Type B pancreatic cell (in vitro differentiated cells): ENCODE measurements at regions not wholly inside any gene's neighbourhood (a gene's known extent, or its start where the extent isn't known, plus 50 kb on each side); places are given as distances from the start of the nearest gene placed in this dataset.

Experiments
- DNase-seq: peaks from one replicate; pipeline ENCODE4 v3.0.0; 2021; ENCODE audit warnings: mixed read lengths; ENCODE audit not compliant: unreplicated experiment; ENCODE audit errors: extremely low spot score
- H3K27ac Mint-ChIP-seq: 2 replicates; pipeline ENCODE4 v1.8.0; 2021; ENCODE audit warnings: mild to moderate bottlenecking, mixed read lengths
- H3K27me3 Mint-ChIP-seq: 2 replicates; pipeline ENCODE4 v1.8.0; 2021; ENCODE audit warnings: mixed read lengths
- H3K36me3 Mint-ChIP-seq: 2 replicates; pipeline ENCODE4 v1.8.0; 2021; ENCODE audit warnings: mixed read lengths
- H3K4me1 Mint-ChIP-seq: one replicate; pipeline ENCODE4 v1.8.0; 2021; ENCODE audit warnings: mixed read lengths; ENCODE audit not compliant: unreplicated experiment
- H3K4me3 Mint-ChIP-seq: 2 replicates; pipeline ENCODE4 v1.8.0; 2021; ENCODE audit warnings: mild to moderate bottlenecking, mixed read lengths
- H3K9me3 Mint-ChIP-seq: 2 replicates; pipeline ENCODE4 v1.8.0; 2021; ENCODE audit warnings: mixed read lengths
- TF ChIP-seq, protein P1 (sequence below): fragments of 200-600 bp; sonication (generic); conservative IDR thresholded peaks from 2 replicates; pipeline ENCODE4 v1.5.0; 2021; ENCODE audit warnings: antibody characterized with exemption, mild to moderate bottlenecking

DNA sequence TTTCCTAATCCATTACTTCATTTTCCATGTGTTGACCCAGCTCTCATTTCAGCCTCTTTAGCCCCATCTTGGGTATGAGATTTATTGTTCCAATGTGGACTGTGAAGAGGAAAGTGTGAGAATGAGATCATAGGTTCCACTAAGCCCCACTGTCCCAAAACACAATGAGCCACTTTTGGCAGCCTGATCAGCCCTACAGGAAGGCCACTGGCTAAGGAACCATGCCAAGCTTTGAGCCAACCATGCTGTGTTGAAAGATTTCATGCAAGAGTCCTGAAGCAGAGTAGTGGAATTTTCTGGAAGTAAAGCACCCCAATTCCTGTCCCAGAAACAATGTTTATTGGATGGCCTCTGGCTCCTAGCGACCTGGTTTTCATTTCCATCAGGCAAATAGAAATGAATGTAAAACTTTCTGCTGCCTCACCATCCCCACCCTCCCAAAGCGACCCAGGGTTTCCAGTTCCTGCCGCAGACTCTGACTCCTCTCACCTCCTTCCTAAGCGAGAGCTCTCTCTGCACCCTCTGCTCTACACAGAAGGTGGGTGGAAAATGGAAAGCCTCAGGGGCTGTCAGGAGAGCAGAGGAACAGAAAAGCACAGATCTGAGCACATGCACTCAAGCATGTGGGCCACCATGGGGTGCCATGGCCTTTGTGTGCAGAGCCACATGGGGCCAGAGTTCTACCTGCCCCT, 73.1 kb downstream of the KCTD12 start:
- Mint-ChIP-seq H3K9me3 (no peaks in the 10 kb centered on the region), H3K27ac (no peak overlapping the region), H3K36me3 (no peaks in the 10 kb centered on the region), H3K4me3 (no peak overlapping the region), H3K4me1 (peaks cover 6% of the 10 kb centered on the region), H3K27me3 (peaks cover 9% of the 10 kb centered on the region)
- no peak for DNase-seq
- TF ChIP-seq, protein P1, sequence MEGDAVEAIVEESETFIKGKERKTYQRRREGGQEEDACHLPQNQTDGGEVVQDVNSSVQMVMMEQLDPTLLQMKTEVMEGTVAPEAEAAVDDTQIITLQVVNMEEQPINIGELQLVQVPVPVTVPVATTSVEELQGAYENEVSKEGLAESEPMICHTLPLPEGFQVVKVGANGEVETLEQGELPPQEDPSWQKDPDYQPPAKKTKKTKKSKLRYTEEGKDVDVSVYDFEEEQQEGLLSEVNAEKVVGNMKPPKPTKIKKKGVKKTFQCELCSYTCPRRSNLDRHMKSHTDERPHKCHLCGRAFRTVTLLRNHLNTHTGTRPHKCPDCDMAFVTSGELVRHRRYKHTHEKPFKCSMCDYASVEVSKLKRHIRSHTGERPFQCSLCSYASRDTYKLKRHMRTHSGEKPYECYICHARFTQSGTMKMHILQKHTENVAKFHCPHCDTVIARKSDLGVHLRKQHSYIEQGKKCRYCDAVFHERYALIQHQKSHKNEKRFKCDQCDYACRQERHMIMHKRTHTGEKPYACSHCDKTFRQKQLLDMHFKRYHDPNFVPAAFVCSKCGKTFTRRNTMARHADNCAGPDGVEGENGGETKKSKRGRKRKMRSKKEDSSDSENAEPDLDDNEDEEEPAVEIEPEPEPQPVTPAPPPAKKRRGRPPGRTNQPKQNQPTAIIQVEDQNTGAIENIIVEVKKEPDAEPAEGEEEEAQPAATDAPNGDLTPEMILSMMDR = no peak

DNA sequence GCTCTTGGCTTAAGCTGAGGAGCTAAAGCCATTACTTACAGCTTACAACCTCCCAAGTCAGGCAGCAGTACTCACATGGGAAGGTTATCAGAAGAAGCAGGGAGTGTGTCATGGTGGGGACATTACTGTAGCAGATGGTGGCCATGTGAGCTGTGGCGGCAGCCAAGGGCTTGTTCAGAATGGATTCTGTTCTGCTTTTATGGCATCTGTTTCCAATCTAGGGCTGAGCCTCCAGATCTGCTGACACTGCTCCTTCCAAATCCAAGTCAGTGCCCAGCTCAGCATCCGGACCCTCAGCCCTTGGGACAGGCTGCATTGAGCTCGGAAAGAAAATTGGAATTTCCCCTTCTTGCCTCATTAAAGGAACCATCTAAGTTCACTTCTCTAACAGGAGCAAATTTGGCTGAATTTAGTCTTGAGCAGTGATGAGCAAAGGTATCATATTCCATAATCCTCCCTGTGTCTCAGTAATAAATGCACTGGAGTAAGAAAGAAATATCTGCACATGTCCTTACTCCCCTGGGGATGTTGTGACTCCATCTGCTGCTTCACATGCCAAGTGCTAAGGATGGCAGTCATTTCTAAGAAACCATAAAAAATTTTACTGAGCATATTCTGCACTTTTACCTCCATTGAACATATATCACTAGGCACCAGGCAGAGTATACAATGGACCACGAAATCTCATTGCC, 73.9 kb downstream of the KCTD12 start:
- H3K4me3 Mint-ChIP-seq = peak overlapping the region; percentile 5
- H3K9me3 Mint-ChIP-seq = no peaks in the 10 kb centered on the region
- no peaks in the 10 kb centered on the region for H3K36me3 Mint-ChIP-seq
- no peak for DNase-seq
- H3K4me1 Mint-ChIP-seq = peaks cover 6% of the 10 kb centered on the region
- TF ChIP-seq, protein P1 = no peak
- peaks cover 9% of the 10 kb centered on the region for H3K27me3 Mint-ChIP-seq
- peak overlapping the region; percentile 30 for H3K27ac Mint-ChIP-seq

DNA sequence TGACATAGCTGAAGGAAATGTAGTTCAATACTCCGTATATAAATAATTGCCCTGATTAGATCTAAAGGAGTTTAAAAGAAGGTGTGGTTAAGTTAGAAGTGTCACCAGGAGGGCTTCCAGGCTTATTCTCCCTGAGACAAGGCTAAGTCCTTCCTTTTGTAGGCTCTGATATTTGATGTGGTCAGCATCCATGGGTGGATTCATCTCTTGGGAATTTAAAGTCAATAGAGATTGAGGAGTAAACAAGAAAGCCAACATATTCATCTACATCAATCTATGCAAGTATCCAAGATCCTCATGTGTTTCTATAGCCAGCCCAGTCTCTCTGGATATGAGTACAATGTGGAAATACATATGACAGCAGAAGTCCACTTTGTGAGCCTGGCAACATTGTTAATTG, 76.8 kb downstream of the KCTD12 start:
- TF ChIP-seq, protein P1 = no peak
- H3K27ac Mint-ChIP-seq = no peak overlapping the region
- H3K36me3 Mint-ChIP-seq = no peaks in the 10 kb centered on the region
- peaks cover 12% of the 10 kb centered on the region for H3K27me3 Mint-ChIP-seq
- DNase-seq = no peak
- H3K4me3 Mint-ChIP-seq = no peak overlapping the region
- H3K4me1 Mint-ChIP-seq = peaks cover 6% of the 10 kb centered on the region
- no peaks in the 10 kb centered on the region for H3K9me3 Mint-ChIP-seq

- Mint-ChIP-seq H3K36me3 (no peaks in the 10 kb centered on the region), H3K27me3 (peaks cover 12% of the 10 kb centered on the region), H3K4me3 (no peak overlapping the region), H3K4me1 (peaks cover 6% of the 10 kb centered on the region), H3K9me3 (no peaks in the 10 kb centered on the region), H3K27ac (no peak overlapping the region)
- DNase-seq = no peak
- TF ChIP-seq, protein P1 = no peak
Observed at GRCh38 chr13:76808927-76809326, 77.3 kb downstream of the KCTD12 start.

DNA sequence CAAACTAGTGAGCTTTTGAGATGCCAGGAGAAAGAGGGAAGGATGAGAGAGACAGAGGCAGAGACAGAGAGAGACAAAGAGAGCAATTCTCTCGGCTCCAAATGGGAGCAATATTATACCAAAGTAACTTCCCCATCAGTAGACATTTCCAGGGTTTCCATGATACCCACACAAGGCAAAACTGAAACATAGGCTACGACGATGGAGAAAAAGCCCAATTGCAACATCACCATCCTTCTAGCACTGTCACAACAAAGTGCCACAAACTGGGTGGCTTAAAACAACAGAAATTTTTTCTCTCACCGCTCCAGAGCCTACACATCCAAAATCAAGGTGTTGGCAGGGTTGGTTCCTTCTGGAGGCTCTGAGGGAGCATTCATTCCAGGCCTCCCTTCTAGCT, 81.4 kb downstream of the KCTD12 start:
- no peak for DNase-seq
- no peaks in the 10 kb centered on the region for H3K36me3 Mint-ChIP-seq
- no peaks in the 10 kb centered on the region for H3K4me1 Mint-ChIP-seq
- H3K9me3 Mint-ChIP-seq = no peaks in the 10 kb centered on the region
- TF ChIP-seq, protein P1 = no peak
- H3K4me3 Mint-ChIP-seq = no peak overlapping the region
- H3K27me3 Mint-ChIP-seq = peaks cover 2% of the 10 kb centered on the region
- H3K27ac Mint-ChIP-seq = no peak overlapping the region
